ENCODE measurements at regions not wholly inside any gene's neighbourhood (a gene's known extent, or its start where the extent isn't known, plus 50 kb on each side); places are given as distances from the start of the nearest gene placed in this dataset.

DNA sequence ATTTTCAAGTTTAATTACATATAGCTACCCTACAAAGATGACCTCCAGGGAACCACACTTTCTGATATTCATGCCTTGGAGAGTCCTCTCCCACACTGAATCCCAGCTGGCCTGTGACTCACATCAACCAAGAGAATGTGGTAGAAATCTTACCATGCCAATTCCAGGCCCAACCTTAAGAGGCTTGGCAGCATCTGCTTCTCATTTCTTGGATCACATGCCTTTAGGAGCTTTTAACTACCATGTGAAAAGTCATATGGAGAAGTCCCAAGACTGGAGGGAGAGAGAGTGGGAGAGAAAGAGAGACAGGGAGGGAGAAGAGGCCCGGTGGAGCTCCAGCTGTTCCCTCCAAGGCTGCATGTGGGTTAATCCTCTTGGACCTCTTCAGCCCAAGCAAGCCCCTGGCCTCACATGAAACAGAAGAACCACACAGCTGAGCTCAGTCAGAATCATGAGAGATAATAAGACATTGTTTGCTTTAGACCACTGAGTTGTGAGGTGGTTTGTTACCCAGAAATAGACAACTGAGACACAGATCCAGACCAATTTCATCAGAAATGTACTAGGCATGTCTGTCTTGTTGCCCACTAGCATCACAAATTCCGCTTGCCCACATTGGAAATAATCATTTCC lies 190.7 kb downstream of the MTCL1 start:
- no peaks in the 10 kb centered on the region for H3K9me3 ChIP-seq (ENCODE audit: control insufficient read depth, low read length)
- H3K27me3 ChIP-seq (replicated peaks; ENCODE audit: control insufficient read depth, insufficient read depth, low read length, poor library complexity, severe bottlenecking): no peaks in the 10 kb centered on the region
- no peak for DNase-seq
- H3K4me3 ChIP-seq (ENCODE audit: insufficient read depth, low read depth, low read length, poor library complexity, severe bottlenecking): no peak overlapping the region
- no peaks in the 10 kb centered on the region for H3K4me1 ChIP-seq (ENCODE audit: control insufficient read depth, insufficient read depth, low read length, poor library complexity, severe bottlenecking)
- no peak overlapping the region for H3K27ac ChIP-seq (ENCODE audit: insufficient read depth, low read length, poor library complexity, severe bottlenecking)
- no peaks in the 10 kb centered on the region for H3K36me3 ChIP-seq (ENCODE audit: control insufficient read depth, insufficient read depth, low read length)

- Histone ChIP-seq H3K4me3 (ENCODE audit: insufficient read depth, low read depth, low read length, poor library complexity, severe bottlenecking) (no peak overlapping the region), H3K36me3 (ENCODE audit: control insufficient read depth, insufficient read depth, low read length) (no peaks in the 10 kb centered on the region), H3K4me1 (ENCODE audit: control insufficient read depth, insufficient read depth, low read length, poor library complexity, severe bottlenecking) (no peaks in the 10 kb centered on the region), H3K9me3 (ENCODE audit: control insufficient read depth, low read length) (no peaks in the 10 kb centered on the region), H3K27ac (ENCODE audit: insufficient read depth, low read length, poor library complexity, severe bottlenecking) (no peak overlapping the region), H3K27me3 (replicated peaks; ENCODE audit: control insufficient read depth, insufficient read depth, low read length, poor library complexity, severe bottlenecking) (no peaks in the 10 kb centered on the region)
- no peak for DNase-seq
Measured at GRCh38 chr18:8899000-8899399, 193.6 kb downstream of the MTCL1 start.

GRCh38 chr18:8900552-8900951 lies 195.2 kb downstream of the MTCL1 start:
- no peaks in the 10 kb centered on the region for H3K4me1 ChIP-seq (ENCODE audit: control insufficient read depth, insufficient read depth, low read length, poor library complexity, severe bottlenecking)
- H3K27ac ChIP-seq (ENCODE audit: insufficient read depth, low read length, poor library complexity, severe bottlenecking): no peak overlapping the region
- H3K9me3 ChIP-seq (ENCODE audit: control insufficient read depth, low read length): no peaks in the 10 kb centered on the region
- no peak for DNase-seq
- no peaks in the 10 kb centered on the region for H3K36me3 ChIP-seq (ENCODE audit: control insufficient read depth, insufficient read depth, low read length)
- H3K27me3 ChIP-seq (replicated peaks; ENCODE audit: control insufficient read depth, insufficient read depth, low read length, poor library complexity, severe bottlenecking): no peaks in the 10 kb centered on the region
- H3K4me3 ChIP-seq (ENCODE audit: insufficient read depth, low read depth, low read length, poor library complexity, severe bottlenecking): no peak overlapping the region

- no peak for DNase-seq
- no peaks in the 10 kb centered on the region for H3K27me3 ChIP-seq (replicated peaks; ENCODE audit: control insufficient read depth, insufficient read depth, low read length, poor library complexity, severe bottlenecking)
Measured at GRCh38 chr18:8901019-8901418, 195.7 kb downstream of the MTCL1 start.

GRCh38 chr18:8904316-8904715 lies 198.2 kb upstream of the NDUFV2 start:
- Histone ChIP-seq H3K27me3 (replicated peaks; ENCODE audit: control insufficient read depth, insufficient read depth, low read length, poor library complexity, severe bottlenecking) (no peaks in the 10 kb centered on the region), H3K9me3 (ENCODE audit: control insufficient read depth, low read length) (no peaks in the 10 kb centered on the region), H3K4me1 (ENCODE audit: control insufficient read depth, insufficient read depth, low read length, poor library complexity, severe bottlenecking) (no peaks in the 10 kb centered on the region), H3K4me3 (ENCODE audit: insufficient read depth, low read depth, low read length, poor library complexity, severe bottlenecking) (no peak overlapping the region), H3K36me3 (ENCODE audit: control insufficient read depth, insufficient read depth, low read length) (no peaks in the 10 kb centered on the region), H3K27ac (ENCODE audit: insufficient read depth, low read length, poor library complexity, severe bottlenecking) (no peak overlapping the region)
- no peak for DNase-seq

More at GRCh38 chr18:8901019-8901418, 195.7 kb downstream of the MTCL1 start:
- Histone ChIP-seq H3K27ac (ENCODE audit: insufficient read depth, low read length, poor library complexity, severe bottlenecking) (no peak overlapping the region), H3K4me1 (ENCODE audit: control insufficient read depth, insufficient read depth, low read length, poor library complexity, severe bottlenecking) (no peaks in the 10 kb centered on the region), H3K9me3 (ENCODE audit: control insufficient read depth, low read length) (no peaks in the 10 kb centered on the region), H3K4me3 (ENCODE audit: insufficient read depth, low read depth, low read length, poor library complexity, severe bottlenecking) (no peak overlapping the region), H3K36me3 (ENCODE audit: control insufficient read depth, insufficient read depth, low read length) (no peaks in the 10 kb centered on the region)

DNA sequence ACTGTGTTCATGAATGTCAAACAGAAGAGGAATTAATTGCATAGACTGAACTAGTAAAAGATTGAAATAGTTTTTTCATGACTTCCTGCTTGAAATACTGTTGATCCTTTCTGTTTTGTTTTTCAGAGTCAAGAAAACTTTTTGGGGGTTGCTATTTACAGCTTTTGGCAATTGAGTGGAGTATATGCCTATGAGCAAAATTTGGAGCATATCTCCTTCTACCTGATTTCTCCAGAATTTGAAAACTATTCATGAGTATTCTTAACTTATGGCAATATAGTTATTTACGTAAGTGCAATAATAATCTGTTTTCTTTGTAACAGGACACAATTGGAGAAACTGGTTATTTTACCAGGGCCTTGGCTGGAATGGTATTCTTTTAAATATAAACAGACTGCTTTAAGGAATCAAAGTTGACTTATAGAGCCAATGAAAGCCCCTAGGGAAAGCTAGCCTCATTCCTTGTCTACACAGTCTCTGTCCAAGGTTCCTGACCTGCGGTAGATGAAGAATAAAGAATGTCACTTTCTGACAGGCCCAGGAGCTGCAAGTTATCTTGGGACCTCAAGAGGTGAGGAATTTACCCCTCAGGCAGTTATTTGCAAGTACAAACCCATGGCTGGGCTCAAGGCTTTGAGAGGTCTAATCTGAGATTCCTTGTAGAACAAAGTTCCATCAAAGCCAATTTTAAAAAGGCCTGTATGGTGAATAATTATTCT lies 193.5 kb upstream of the NDUFV2 start:
- no peaks in the 10 kb centered on the region for H3K27me3 ChIP-seq (replicated peaks; ENCODE audit: control insufficient read depth, insufficient read depth, low read length, poor library complexity, severe bottlenecking)

DNA sequence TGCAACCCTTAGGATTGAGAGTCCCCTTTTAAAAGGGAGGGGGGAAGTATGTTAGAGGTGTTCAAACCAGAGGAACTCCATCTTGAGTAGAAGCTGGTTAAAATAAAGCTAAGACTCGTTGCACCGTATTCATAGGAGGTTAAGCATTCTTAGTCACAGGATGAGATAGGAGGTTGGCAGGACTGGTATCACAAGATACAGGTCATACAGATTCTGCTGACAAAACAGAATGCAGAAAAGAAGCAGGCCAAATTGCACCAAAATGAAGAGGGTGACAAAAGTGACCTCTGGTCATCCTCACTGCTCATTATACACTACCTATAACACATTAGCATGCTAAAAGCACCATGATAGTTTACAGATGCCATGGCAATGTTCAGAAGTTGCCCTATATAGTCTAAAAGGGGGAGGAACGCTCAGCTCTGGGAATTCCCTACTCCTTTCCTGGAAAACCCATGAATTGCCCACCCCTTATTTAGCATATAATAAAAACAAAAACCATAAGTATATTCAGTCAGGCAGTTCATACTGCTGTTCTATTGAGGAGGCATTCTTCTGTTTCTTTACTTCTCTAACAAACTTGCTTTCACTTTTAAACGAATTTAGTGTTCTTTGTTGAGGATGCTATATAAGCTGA lies 192.2 kb upstream of the NDUFV2 start:
- Histone ChIP-seq H3K36me3 (ENCODE audit: control insufficient read depth, insufficient read depth, low read length) (no peaks in the 10 kb centered on the region), H3K4me1 (ENCODE audit: control insufficient read depth, insufficient read depth, low read length, poor library complexity, severe bottlenecking) (no peaks in the 10 kb centered on the region), H3K4me3 (ENCODE audit: insufficient read depth, low read depth, low read length, poor library complexity, severe bottlenecking) (no peak overlapping the region), H3K27me3 (replicated peaks; ENCODE audit: control insufficient read depth, insufficient read depth, low read length, poor library complexity, severe bottlenecking) (no peaks in the 10 kb centered on the region), H3K27ac (ENCODE audit: insufficient read depth, low read length, poor library complexity, severe bottlenecking) (no peak overlapping the region), H3K9me3 (ENCODE audit: control insufficient read depth, low read length) (no peaks in the 10 kb centered on the region)
- DNase-seq: no peak

More for the DNA sequence above, 193.5 kb upstream of the NDUFV2 start:
- H3K27ac ChIP-seq (ENCODE audit: insufficient read depth, low read length, poor library complexity, severe bottlenecking): no peak overlapping the region
- H3K4me3 ChIP-seq (ENCODE audit: insufficient read depth, low read depth, low read length, poor library complexity, severe bottlenecking): no peak overlapping the region
- no peak for DNase-seq
- no peaks in the 10 kb centered on the region for H3K4me1 ChIP-seq (ENCODE audit: control insufficient read depth, insufficient read depth, low read length, poor library complexity, severe bottlenecking)
- no peaks in the 10 kb centered on the region for H3K9me3 ChIP-seq (ENCODE audit: control insufficient read depth, low read length)
- no peaks in the 10 kb centered on the region for H3K36me3 ChIP-seq (ENCODE audit: control insufficient read depth, insufficient read depth, low read length)

- Histone ChIP-seq H3K27ac (ENCODE audit: insufficient read depth, low read length, poor library complexity, severe bottlenecking) (no peak overlapping the region), H3K27me3 (replicated peaks; ENCODE audit: control insufficient read depth, insufficient read depth, low read length, poor library complexity, severe bottlenecking) (no peaks in the 10 kb centered on the region), H3K4me3 (ENCODE audit: insufficient read depth, low read depth, low read length, poor library complexity, severe bottlenecking) (no peak overlapping the region)
Measured at GRCh38 chr18:8910843-8911242, 191.7 kb upstream of the NDUFV2 start.

DNA sequence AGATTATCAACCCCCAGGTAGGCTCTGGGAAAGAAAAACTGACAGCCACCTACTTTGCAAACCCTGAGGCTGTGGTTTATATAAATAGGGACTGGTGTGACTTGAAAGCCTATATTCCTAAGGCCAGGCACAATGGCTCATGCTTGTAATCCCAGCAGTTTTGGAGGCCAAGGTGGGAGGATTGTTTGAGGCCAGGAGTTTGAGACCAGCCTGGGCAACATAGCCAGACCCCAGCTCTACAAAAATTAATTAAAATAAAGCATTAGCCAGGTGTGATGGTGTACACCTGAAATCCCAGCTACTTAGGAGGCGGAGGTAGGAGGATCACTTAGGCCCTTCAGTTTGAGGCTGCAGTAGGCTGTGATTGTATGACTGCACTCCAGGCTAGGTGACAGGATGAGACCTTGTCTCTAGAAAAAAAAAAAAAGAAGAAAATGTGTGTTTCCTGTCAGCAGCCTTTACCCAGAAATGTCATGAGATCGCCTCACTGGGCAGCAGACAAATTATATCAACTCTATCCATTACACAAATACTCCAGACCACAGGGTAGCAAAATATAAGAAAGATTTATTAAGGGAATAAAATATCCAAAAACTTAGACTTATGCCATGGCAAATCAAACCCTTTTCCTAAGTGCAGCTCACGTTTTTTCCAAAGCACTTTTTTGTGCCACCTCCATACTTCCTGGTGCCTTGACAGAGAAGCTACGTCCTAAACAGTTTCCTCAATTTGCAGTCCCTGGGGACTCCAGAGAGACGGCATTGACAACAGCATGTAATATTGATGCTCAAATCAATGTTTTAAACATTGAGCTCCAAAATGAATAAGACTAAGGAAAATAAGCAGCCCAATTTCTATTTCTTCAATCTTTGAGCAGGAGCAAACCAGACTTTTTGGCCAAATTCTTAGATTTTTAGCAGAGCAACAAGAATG lies 190.8 kb upstream of the NDUFV2 start:
- H3K27ac ChIP-seq (ENCODE audit: insufficient read depth, low read length, poor library complexity, severe bottlenecking): no peak overlapping the region
- H3K4me1 ChIP-seq (ENCODE audit: control insufficient read depth, insufficient read depth, low read length, poor library complexity, severe bottlenecking): no peaks in the 10 kb centered on the region
- no peaks in the 10 kb centered on the region for H3K9me3 ChIP-seq (ENCODE audit: control insufficient read depth, low read length)

More at GRCh38 chr18:8910843-8911242, 191.7 kb upstream of the NDUFV2 start:
- no peak for DNase-seq
- no peaks in the 10 kb centered on the region for H3K9me3 ChIP-seq (ENCODE audit: control insufficient read depth, low read length)
- no peaks in the 10 kb centered on the region for H3K36me3 ChIP-seq (ENCODE audit: control insufficient read depth, insufficient read depth, low read length)
- H3K4me1 ChIP-seq (ENCODE audit: control insufficient read depth, insufficient read depth, low read length, poor library complexity, severe bottlenecking): no peaks in the 10 kb centered on the region

More for the DNA sequence above, 190.8 kb upstream of the NDUFV2 start:
- DNase-seq: no peak
- Histone ChIP-seq H3K4me3 (ENCODE audit: insufficient read depth, low read depth, low read length, poor library complexity, severe bottlenecking) (no peak overlapping the region), H3K36me3 (ENCODE audit: control insufficient read depth, insufficient read depth, low read length) (no peaks in the 10 kb centered on the region), H3K27me3 (replicated peaks; ENCODE audit: control insufficient read depth, insufficient read depth, low read length, poor library complexity, severe bottlenecking) (no peaks in the 10 kb centered on the region)
